Activated CD4-positive, alpha-beta memory T cell treated with anti-CD3 and anti-CD28 coated beads for 36 hours (primary cell): ENCODE measurements at regions not wholly inside any gene's neighbourhood (a gene's known extent, or its start where the extent isn't known, plus 50 kb on each side); places are given as distances from the start of the nearest gene placed in this dataset.

ENCODE experiments used
- CTCF ChIA-PET: fragments of 350-600 bp; sonication (Branson Sonifier 250); formaldehyde crosslinking; loops from one replicate; lab custom pipeline; 2021; ENCODE audit warnings: antibody characterized with exemption, inconsistent platforms; lab: Charles Lee
- POLR2A ChIA-PET: fragments of 350-600 bp; sonication (Branson Sonifier 250); formaldehyde crosslinking; loops from one replicate; lab custom pipeline; 2021; ENCODE audit warnings: antibody characterized with exemption; lab: Charles Lee
- DNase-seq: peaks from one replicate; pipeline ENCODE4 v3.0.0-alpha.2; 2020
- H3K27ac Mint-ChIP-seq: one replicate; pipeline ENCODE4 v1.8.0; 2021; ENCODE audit warnings: mixed read lengths
- H3K27me3 Mint-ChIP-seq: one replicate; pipeline ENCODE4 v1.8.0; 2021; ENCODE audit warnings: mixed read lengths
- H3K36me3 Mint-ChIP-seq: one replicate; pipeline ENCODE4 v1.8.0; 2021; ENCODE audit warnings: mixed read lengths
- H3K4me1 Mint-ChIP-seq: one replicate; pipeline ENCODE4 v1.8.0; 2021; ENCODE audit warnings: low read depth, mixed read lengths
- H3K4me3 Mint-ChIP-seq: one replicate; pipeline ENCODE4 v1.8.0; 2021; ENCODE audit warnings: mild to moderate bottlenecking, mixed read lengths
- H3K9me3 Mint-ChIP-seq: one replicate; pipeline ENCODE4 v1.8.0; 2021; ENCODE audit warnings: mixed read lengths
- intact Hi-C: fragments of 100-400 bp; cut with micrococcal nuclease; formaldehyde crosslinking; loops from one replicate; pipeline ENCODE4 v1.15.1; 2023

DNA sequence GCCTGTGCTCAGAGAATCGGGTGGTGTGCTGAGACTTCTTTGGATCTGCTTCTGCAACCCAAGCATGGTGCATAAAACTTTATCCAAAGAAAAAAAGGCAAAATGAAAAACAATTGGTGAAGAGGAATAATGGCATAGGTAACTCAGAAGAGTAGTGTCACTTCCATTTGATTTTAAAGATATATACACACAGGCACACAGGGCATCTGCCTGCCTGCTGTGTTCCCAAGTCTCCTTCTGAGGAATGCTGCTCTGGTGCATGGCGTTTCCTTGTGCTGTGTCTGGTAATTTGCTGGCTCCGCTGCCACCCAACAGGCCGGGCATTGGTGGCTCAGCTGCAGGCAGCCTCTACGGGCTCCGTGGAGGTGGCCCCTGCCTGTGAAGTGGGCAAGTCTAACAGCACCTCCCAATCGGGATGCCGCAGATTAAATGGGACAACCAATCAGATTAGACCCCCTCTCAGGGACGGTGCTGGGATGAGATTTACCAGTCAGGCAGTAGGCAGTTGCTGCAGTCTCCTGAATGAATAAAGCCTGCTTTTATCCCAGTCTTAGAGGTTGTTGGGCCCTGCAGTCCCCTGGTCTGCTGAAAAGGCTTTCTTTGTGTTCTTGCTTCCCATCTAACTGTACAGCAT lies 253.7 kb upstream of the RASGRP1 start:
- Mint-ChIP-seq H3K9me3 (no peaks in the 10 kb centered on the region), H3K27me3 (peaks cover 3% of the 10 kb centered on the region), H3K4me1 (peaks cover 5% of the 10 kb centered on the region), H3K27ac (no peak overlapping the region), H3K36me3 (no peaks in the 10 kb centered on the region), H3K4me3 (no peak overlapping the region)
- DNase-seq = no peak
- CTCF ChIA-PET = no interaction called here
- intact Hi-C loops = loop anchor here (5.0 to 10.0 kb wide), 2 partner anchors 113 to 939 kb away; no protein-coding TSS in a partner anchor
- POLR2A ChIA-PET = no interaction called here

DNA sequence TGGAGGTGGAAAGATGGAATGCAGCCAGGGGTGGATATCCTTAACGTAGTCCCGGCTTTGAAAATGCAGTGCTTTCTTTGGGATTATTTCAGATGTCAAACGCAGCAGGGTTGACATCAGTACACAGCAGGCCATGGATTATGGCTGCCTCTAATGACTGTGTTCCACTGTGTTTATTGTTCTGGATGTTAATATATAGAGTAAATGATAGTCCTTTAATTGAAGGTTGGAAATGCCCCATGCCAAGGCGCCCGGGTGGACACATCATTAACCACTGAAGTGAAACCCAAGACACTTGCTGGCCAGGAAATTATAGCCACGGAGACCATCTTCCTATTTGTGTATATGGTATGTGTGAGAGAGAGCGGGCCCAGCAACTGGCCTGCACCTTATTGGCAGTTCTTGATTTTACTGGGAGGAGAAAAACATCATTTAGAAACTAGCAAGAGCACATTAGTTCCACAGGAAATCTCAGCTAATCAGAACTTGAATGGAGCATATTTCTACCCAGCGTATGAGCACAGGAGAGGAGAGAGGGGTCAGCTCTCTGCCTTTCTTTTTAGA lies 254.9 kb upstream of the RASGRP1 start:
- Mint-ChIP-seq H3K4me1 (peaks cover 5% of the 10 kb centered on the region), H3K27me3 (peaks cover 3% of the 10 kb centered on the region), H3K27ac (no peak overlapping the region), H3K9me3 (no peaks in the 10 kb centered on the region), H3K36me3 (no peaks in the 10 kb centered on the region), H3K4me3 (no peak overlapping the region)
- no peak for DNase-seq
- CTCF ChIA-PET = interaction anchor here (0.9 to 1.6 kb wide), 2 partner anchors 760 to 938 kb away, joined by 3 to 4 read pairs; no protein-coding TSS in a partner anchor
- intact Hi-C loops = loop anchor here (5.0 to 10.0 kb wide), 2 partner anchors 115 to 938 kb away; no protein-coding TSS in a partner anchor
- POLR2A ChIA-PET = no interaction called here

DNA sequence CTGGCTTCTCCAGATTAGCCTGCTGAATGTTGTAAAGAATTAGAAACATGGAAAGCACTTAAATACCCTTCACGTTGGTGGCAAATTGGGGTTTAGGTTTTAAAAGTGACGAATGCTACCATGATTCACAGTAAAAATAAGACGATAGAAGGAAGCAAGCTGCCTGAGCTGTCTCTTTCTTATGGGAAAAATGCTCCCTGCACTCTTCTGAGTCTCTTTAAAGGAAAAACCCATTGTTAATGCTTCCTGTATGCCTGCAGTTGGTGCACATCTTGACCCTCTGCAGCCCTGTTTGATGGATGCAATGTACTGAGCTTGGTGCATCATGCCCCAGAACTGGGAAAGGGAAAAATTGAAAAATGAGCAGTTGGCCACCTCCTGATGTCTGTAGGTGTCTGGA lies 258.6 kb upstream of the RASGRP1 start:
- intact Hi-C loops = no loop called here
- Mint-ChIP-seq H3K27me3 (peaks cover 6% of the 10 kb centered on the region), H3K9me3 (no peaks in the 10 kb centered on the region), H3K36me3 (no peaks in the 10 kb centered on the region), H3K27ac (no peak overlapping the region), H3K4me1 (no peaks in the 10 kb centered on the region), H3K4me3 (no peak overlapping the region)
- ChIA-PET POLR2A (no interaction called here), CTCF (interaction anchor here (0.6 kb wide), 1 partner anchor 382 kb away, joined by 3 read pairs; no protein-coding TSS in a partner anchor)
- no peak for DNase-seq

DNA sequence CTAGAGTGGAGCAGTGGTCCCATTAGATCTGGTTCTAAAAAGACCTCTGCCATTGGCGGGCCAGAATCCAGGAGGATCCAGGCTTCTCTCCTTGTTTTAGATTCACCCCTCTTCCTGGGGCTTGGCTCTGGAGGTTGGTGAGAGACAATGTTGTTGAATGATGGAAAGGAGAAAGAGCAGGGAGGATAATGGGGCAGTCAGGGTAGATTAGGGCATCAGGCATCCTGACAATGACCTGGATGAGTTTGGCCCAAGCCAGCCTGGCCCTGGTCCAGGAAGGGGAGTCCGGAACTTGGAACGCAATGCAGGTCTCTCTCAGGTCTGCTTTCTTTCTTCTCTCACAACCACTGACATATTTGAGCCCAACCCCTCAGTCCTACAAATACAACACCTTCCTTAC lies 260.1 kb upstream of the RASGRP1 start:
- ChIA-PET CTCF (no interaction called here), POLR2A (no interaction called here)
- Mint-ChIP-seq H3K36me3 (no peaks in the 10 kb centered on the region), H3K27me3 (peaks cover 6% of the 10 kb centered on the region), H3K27ac (no peak overlapping the region), H3K4me1 (no peaks in the 10 kb centered on the region), H3K4me3 (no peak overlapping the region), H3K9me3 (no peaks in the 10 kb centered on the region)
- no peak for DNase-seq
- intact Hi-C loops = no loop called here

DNA sequence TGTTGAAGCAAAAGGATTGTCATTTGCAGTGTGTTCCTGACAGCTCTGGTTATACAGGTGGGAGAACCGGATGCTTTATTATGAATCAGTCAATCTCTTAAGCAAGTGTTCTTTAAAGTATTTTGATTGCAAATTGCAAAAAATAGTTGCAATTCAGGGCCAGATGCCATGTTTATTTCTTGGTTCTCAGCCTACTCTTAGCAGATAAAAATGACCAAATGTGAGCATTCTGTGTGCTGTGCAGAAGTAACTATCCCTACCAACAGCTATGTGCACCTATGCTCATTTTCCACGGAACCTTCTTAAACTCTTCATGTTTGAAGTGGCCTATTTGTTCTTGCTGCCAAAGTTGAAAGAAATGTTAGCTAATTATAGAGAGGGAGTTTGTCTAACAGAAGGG lies 262.3 kb upstream of the RASGRP1 start:
- Mint-ChIP-seq H3K4me3 (no peak overlapping the region), H3K4me1 (no peaks in the 10 kb centered on the region), H3K27ac (no peak overlapping the region), H3K36me3 (no peaks in the 10 kb centered on the region), H3K27me3 (peaks cover 6% of the 10 kb centered on the region), H3K9me3 (no peaks in the 10 kb centered on the region)
- ChIA-PET CTCF (no interaction called here), POLR2A (no interaction called here)
- DNase-seq = no peak
- intact Hi-C loops = no loop called here

DNA sequence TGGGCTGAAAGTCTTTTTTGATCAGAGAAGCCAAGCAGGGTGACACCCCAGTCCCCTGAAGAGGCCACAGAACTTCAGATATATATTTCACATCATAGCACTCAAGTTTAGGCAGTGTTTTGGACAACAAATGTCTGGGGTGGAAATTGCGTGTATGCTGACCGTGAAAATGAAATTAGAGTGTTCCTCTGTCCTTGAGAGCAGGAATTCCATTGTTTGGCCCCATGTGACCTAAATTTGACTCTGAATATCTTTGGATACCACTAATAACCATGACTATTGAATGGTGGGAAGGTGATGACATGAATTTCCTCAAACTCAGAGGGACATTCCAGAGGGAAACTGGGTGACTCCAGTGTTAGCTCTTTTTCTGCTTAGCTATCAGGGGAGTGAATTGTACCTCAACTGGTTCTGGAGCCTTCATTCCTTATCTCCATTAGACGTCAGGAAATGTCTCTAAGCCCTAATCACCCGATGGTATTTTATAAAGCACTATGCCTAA lies 263.5 kb upstream of the RASGRP1 start:
- DNase-seq = no peak
- no peaks in the 10 kb centered on the region for H3K4me1 Mint-ChIP-seq
- ChIA-PET POLR2A (no interaction called here), CTCF (interaction anchor here (0.7 kb wide), 1 partner anchor 871 kb away, joined by 5 read pairs; no protein-coding TSS in a partner anchor)
- H3K27ac Mint-ChIP-seq = no peak overlapping the region
- H3K36me3 Mint-ChIP-seq = no peaks in the 10 kb centered on the region
- peaks cover 6% of the 10 kb centered on the region for H3K9me3 Mint-ChIP-seq
- H3K4me3 Mint-ChIP-seq = no peak overlapping the region
- peaks cover 6% of the 10 kb centered on the region for H3K27me3 Mint-ChIP-seq
- intact Hi-C loops = no loop called here

DNA sequence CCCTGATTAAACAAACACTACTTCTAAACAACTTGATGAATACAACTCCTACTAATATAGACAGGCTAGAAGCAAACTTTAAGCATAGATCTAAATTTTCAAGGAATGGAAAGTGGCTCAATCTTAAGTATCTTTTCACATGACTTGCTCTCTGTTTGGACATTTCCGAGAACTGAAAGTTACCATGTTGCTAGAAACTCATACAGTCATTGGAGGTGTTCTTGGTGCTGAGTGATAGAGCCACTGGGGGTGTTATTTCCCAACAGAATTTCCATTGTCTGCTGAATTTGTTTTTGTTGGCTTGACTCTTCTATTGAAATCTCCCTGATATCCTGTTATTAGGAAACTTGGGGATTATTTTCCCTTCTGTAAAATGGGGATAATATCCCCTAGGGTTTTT lies 264.5 kb upstream of the RASGRP1 start:
- Mint-ChIP-seq H3K4me1 (no peaks in the 10 kb centered on the region), H3K27me3 (peaks cover 6% of the 10 kb centered on the region), H3K27ac (no peak overlapping the region), H3K36me3 (no peaks in the 10 kb centered on the region), H3K9me3 (peaks cover 8% of the 10 kb centered on the region), H3K4me3 (no peak overlapping the region)
- POLR2A ChIA-PET = no interaction called here
- intact Hi-C loops = no loop called here
- DNase-seq = no peak
- CTCF ChIA-PET = interaction anchor here (0.6 to 0.7 kb wide), 2 partner anchors 30 to 992 kb away, joined by 4 read pairs; no protein-coding TSS in a partner anchor

DNA sequence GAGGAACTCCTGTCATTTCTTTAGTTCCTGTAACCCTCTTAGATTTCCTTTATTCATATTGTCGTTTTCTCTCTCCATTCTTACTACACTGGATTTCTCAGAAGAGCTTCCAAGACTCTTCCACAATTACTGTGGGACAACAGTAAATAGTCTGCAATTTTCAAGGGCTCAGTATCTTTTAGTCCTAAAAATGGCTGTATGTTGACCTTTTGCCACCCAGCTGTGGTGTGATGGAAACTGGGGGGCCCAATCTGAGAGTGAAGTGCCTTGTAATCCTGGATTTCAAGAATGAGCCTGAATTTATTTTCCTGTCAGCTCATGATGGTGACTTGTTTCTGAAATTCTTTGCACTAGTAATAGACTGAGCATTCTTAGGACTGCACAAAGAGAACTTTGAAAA lies 277.6 kb upstream of the RASGRP1 start:
- CTCF ChIA-PET = no interaction called here

DNA sequence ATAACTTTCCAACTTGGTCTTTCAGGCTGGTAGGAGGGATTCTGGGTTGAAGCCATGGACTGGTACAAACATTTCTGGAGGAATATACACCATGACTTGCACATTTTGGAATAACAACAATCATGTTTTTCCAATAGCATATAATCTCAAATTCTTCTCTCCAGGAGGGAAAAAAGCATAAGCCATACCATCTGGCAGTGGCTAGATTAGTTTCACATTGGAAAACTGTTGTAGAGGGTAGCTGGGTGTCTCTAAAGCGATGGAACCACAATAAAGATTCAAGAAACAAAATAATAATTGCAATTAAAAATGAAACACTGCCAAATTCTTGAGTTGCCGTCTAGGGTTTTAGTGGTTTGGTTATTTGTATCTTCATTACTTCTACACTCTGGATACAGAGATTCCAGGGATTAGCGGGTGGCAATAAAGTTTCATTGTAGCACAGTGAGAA lies 278.5 kb upstream of the RASGRP1 start:
- CTCF ChIA-PET = interaction anchor here (0.6 kb wide), 1 partner anchor 556 kb away, joined by 3 read pairs; no protein-coding TSS in a partner anchor
- H3K36me3 Mint-ChIP-seq = no peaks in the 10 kb centered on the region
- DNase-seq = no peak
- H3K9me3 Mint-ChIP-seq = no peaks in the 10 kb centered on the region
- H3K4me3 Mint-ChIP-seq = no peak overlapping the region
- POLR2A ChIA-PET = interaction anchor here (1.1 kb wide), 1 partner anchor 32 kb away, joined by 3 read pairs; no protein-coding TSS in a partner anchor
- H3K4me1 Mint-ChIP-seq = no peaks in the 10 kb centered on the region
- H3K27me3 Mint-ChIP-seq = peaks cover 7% of the 10 kb centered on the region
- no peak overlapping the region for H3K27ac Mint-ChIP-seq
- intact Hi-C loops = no loop called here

More for the DNA sequence above, 277.6 kb upstream of the RASGRP1 start:
- H3K27me3 Mint-ChIP-seq = peaks cover 7% of the 10 kb centered on the region
- DNase-seq = no peak
- H3K27ac Mint-ChIP-seq = no peak overlapping the region
- no peaks in the 10 kb centered on the region for H3K9me3 Mint-ChIP-seq
- H3K36me3 Mint-ChIP-seq = no peaks in the 10 kb centered on the region
- POLR2A ChIA-PET = interaction anchor here (1.1 kb wide), 1 partner anchor 33 kb away, joined by 3 read pairs; no protein-coding TSS in a partner anchor
- no peak overlapping the region for H3K4me3 Mint-ChIP-seq
- intact Hi-C loops = no loop called here
- H3K4me1 Mint-ChIP-seq = no peaks in the 10 kb centered on the region

DNA sequence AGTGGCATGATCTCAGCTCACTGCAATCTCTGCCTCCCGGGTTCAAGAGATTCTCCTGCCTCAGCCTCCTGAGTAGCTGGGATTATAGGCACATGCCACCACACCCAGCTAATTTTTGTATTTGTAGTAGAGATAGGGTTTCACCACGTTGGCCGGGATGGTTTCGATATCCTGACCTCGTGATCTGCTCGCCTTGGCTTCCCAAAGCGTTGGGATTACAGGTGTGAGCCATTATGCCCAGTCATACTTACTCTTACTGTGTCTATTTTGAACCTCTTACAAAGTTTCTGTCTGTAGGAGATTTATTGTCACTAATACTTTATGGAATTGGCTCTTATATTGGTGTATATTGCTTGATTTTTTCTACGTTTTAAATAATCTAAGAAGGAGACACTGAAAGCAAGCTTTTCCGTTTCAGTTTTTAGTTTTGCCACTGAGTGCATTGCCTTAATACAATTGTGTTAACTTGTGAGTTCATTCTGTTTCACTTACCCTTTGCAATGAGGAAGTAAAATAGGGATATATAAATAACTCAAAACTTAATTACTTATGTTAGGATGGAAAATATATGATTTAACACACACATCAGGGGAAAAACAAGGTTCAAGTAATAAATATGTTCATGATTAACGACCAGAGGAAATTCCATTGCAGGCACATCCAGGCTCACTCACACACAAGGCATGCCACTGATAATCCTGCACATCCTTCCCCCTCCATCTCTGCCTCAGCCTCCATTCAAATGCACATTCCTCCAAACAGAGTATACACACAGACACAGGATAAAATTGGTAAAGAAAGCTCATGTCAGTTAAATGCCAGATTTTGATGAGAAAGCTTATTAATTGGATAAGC lies 279.3 kb upstream of the RASGRP1 start:
- Mint-ChIP-seq H3K36me3 (no peaks in the 10 kb centered on the region), H3K4me1 (no peaks in the 10 kb centered on the region), H3K4me3 (no peak overlapping the region), H3K27me3 (peaks cover 7% of the 10 kb centered on the region), H3K9me3 (no peaks in the 10 kb centered on the region), H3K27ac (no peak overlapping the region)
- POLR2A ChIA-PET = no interaction called here
- CTCF ChIA-PET = interaction anchor here (0.6 kb wide), 1 partner anchor 139 kb away, joined by 3 read pairs; no protein-coding TSS in a partner anchor
- intact Hi-C loops = no loop called here
- DNase-seq = no peak

DNA sequence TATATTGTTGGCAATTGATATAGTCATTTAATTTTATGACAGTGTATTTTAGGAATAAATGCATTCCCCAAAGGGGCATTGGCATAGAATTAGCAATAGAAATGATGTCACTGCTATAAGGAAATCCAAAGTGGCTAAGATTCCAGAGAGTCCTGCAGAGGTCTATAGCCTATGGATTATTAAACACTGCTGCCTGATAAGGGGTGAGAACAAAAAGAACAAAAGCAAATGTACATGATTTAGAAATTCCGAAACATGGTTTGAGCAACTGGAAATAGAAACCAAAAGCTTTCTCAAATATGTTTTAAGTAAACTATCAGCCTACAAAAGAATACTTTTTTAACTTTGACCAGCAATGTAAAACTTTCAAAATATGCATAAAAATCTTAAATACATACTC lies 280.1 kb upstream of the RASGRP1 start:
- no peak overlapping the region for H3K27ac Mint-ChIP-seq
- no peaks in the 10 kb centered on the region for H3K4me1 Mint-ChIP-seq
- CTCF ChIA-PET = interaction anchor here (0.6 kb wide), 1 partner anchor 140 kb away, joined by 3 read pairs; no protein-coding TSS in a partner anchor
- intact Hi-C loops = no loop called here
- H3K27me3 Mint-ChIP-seq = peaks cover 7% of the 10 kb centered on the region
- no peaks in the 10 kb centered on the region for H3K36me3 Mint-ChIP-seq
- no peaks in the 10 kb centered on the region for H3K9me3 Mint-ChIP-seq
- POLR2A ChIA-PET = no interaction called here
- H3K4me3 Mint-ChIP-seq = no peak overlapping the region
- no peak for DNase-seq

DNA sequence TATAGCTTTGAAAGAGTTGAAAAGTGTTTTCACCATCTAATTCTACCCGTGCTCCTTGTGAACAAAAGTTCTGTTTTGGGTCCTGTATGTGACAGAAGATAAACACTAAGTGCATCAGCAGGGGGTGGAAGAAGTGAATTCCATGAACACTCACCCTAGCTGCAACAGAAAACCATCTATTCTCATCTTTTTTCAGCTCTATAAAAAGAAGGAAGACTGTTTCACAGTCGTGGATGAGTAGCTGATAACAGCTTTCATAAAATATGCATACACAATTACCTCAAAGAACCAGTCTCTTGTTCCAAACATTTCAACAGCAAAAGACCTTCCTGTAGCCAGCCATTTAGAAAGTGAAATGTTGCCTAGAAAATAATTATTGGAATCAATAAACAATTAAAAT lies 281.7 kb upstream of the RASGRP1 start:
- no peak overlapping the region for H3K27ac Mint-ChIP-seq
- no peak for DNase-seq
- no peaks in the 10 kb centered on the region for H3K4me1 Mint-ChIP-seq
- H3K27me3 Mint-ChIP-seq = peaks cover 7% of the 10 kb centered on the region
- no peaks in the 10 kb centered on the region for H3K9me3 Mint-ChIP-seq
- H3K4me3 Mint-ChIP-seq = no peak overlapping the region
- CTCF ChIA-PET = no interaction called here
- POLR2A ChIA-PET = no interaction called here
- H3K36me3 Mint-ChIP-seq = no peaks in the 10 kb centered on the region
- intact Hi-C loops = no loop called here
